ENCODE measurements at regions not wholly inside any gene's neighbourhood (a gene's known extent, or its start where the extent isn't known, plus 50 kb on each side); places are given as distances from the start of the nearest gene placed in this dataset.

DNA sequence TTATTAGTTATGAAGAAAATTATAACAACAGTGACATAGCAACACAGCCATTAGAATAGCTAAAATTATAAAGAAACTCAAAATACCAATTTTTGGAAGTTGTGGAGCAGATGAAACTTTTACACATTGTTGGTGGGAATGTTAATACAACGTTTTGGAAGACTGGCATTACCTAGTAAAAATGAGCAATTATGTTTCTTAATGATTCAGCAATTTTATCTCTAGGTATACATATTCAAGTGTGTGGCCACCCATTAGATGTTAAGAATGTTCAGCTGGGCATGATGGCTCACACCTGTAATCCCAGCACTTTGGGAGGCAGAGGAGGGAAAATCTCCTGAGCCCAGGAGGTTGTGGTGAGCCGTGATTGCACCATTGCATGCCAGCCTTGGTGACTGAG is 78.8 kb downstream of the INSIG2 start:
- TF ChIP-seq, protein P1, sequence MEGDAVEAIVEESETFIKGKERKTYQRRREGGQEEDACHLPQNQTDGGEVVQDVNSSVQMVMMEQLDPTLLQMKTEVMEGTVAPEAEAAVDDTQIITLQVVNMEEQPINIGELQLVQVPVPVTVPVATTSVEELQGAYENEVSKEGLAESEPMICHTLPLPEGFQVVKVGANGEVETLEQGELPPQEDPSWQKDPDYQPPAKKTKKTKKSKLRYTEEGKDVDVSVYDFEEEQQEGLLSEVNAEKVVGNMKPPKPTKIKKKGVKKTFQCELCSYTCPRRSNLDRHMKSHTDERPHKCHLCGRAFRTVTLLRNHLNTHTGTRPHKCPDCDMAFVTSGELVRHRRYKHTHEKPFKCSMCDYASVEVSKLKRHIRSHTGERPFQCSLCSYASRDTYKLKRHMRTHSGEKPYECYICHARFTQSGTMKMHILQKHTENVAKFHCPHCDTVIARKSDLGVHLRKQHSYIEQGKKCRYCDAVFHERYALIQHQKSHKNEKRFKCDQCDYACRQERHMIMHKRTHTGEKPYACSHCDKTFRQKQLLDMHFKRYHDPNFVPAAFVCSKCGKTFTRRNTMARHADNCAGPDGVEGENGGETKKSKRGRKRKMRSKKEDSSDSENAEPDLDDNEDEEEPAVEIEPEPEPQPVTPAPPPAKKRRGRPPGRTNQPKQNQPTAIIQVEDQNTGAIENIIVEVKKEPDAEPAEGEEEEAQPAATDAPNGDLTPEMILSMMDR (IDR thresholded peaks at IDR 0.05; ENCODE audit: poor library complexity, severe bottlenecking), result no peak
- TF ChIP-seq TAF1 (IDR thresholded peaks at IDR 0.05; ENCODE audit: low read depth), result no peak
- TF ChIP-seq, protein P2, sequence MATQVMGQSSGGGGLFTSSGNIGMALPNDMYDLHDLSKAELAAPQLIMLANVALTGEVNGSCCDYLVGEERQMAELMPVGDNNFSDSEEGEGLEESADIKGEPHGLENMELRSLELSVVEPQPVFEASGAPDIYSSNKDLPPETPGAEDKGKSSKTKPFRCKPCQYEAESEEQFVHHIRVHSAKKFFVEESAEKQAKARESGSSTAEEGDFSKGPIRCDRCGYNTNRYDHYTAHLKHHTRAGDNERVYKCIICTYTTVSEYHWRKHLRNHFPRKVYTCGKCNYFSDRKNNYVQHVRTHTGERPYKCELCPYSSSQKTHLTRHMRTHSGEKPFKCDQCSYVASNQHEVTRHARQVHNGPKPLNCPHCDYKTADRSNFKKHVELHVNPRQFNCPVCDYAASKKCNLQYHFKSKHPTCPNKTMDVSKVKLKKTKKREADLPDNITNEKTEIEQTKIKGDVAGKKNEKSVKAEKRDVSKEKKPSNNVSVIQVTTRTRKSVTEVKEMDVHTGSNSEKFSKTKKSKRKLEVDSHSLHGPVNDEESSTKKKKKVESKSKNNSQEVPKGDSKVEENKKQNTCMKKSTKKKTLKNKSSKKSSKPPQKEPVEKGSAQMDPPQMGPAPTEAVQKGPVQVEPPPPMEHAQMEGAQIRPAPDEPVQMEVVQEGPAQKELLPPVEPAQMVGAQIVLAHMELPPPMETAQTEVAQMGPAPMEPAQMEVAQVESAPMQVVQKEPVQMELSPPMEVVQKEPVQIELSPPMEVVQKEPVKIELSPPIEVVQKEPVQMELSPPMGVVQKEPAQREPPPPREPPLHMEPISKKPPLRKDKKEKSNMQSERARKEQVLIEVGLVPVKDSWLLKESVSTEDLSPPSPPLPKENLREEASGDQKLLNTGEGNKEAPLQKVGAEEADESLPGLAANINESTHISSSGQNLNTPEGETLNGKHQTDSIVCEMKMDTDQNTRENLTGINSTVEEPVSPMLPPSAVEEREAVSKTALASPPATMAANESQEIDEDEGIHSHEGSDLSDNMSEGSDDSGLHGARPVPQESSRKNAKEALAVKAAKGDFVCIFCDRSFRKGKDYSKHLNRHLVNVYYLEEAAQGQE (IDR thresholded peaks at IDR 0.05; ENCODE audit: borderline replicate concordance), result no peak
